Endothelial cell (in vitro differentiated cells): ENCODE measurements at regions not wholly inside any gene's neighbourhood (a gene's known extent, or its start where the extent isn't known, plus 50 kb on each side); places are given as distances from the start of the nearest gene placed in this dataset.

Source experiments
- DNase-seq: peaks from one replicate; pipeline ENCODE4 v3.0.0; 2021; ENCODE audit warnings: low spot score
- H3K27ac Mint-ChIP-seq: one replicate; pipeline ENCODE4 v1.8.0; 2021; ENCODE audit warnings: mixed read lengths, inconsistent platforms; ENCODE audit not compliant: unreplicated experiment
- H3K27me3 Mint-ChIP-seq: one replicate; pipeline ENCODE4 v1.8.0; 2021; ENCODE audit warnings: mild to moderate bottlenecking, moderate library complexity, mixed read lengths, inconsistent platforms; ENCODE audit not compliant: unreplicated experiment
- H3K36me3 Mint-ChIP-seq: one replicate; pipeline ENCODE4 v1.8.0; 2021; ENCODE audit warnings: mild to moderate bottlenecking, low read depth, mixed read lengths, inconsistent platforms; ENCODE audit not compliant: unreplicated experiment
- H3K4me1 Mint-ChIP-seq: one replicate; pipeline ENCODE4 v1.8.0; 2021; ENCODE audit warnings: mild to moderate bottlenecking, mixed read lengths, inconsistent platforms; ENCODE audit not compliant: unreplicated experiment
- H3K4me3 Mint-ChIP-seq: one replicate; pipeline ENCODE4 v1.8.0; 2021; ENCODE audit warnings: mild to moderate bottlenecking, mixed read lengths, inconsistent platforms; ENCODE audit not compliant: unreplicated experiment
- H3K9me3 Mint-ChIP-seq: one replicate; pipeline ENCODE4 v1.8.0; 2021; ENCODE audit warnings: mixed read lengths, inconsistent platforms; ENCODE audit not compliant: unreplicated experiment
- TF ChIP-seq, protein P1 (sequence below): fragments of 200-600 bp; sonication (generic); IDR thresholded peaks from one replicate; pipeline ENCODE4 v1.5.0; 2021; ENCODE audit warnings: antibody characterized with exemption; ENCODE audit not compliant: unreplicated experiment

DNA sequence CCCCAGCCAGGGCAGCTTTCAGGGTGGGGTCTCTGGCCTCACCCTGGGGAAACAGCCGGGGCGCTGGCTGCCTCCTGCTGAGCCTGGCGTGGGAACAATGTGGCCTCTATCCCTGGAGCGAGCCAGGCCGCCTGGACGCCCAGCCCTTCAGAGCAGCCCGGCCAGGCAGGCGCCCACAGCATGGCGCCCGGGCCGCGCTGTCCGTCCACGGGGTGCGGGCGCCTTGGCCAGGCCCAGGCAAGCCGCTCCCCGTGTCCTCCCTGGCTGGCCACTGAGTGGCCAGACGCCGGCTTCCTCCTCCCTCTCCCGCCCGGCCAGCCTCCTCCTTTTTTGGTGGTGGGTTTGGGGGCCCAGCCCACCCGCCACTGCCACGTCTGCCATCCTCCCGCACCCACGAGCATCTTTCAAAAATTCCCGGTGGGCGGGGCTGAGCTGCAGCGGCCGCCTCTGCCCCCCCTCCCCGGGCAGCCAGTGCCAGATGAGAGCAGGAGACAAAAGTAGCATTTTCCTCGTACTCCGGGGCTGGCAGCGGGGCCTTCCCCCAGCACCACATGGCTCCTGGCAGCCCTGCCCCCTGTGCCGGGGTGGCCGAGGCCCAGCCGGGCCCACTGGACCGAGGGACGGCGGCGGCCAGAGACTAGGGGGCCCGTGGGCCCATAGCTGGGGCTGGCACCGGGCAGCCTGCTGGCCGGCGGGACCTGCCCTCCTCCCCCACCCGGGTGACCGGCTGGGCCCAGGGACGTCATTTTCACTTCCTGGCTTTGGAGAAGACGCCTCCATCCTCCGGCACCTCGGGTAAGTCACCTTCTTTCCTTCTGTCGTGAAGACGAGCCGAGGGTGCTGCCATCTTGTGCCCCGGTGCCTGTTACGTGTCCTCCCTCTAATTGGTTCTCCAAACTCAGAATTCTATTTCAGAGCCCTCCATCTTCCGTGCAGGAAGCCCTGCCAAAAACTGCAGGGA, 70.2 kb upstream of the PPARA start:
- no peaks in the 10 kb centered on the region for H3K9me3 Mint-ChIP-seq
- H3K4me3 Mint-ChIP-seq, result no peak overlapping the region
- peaks cover 7% of the 10 kb centered on the region for H3K27me3 Mint-ChIP-seq
- TF ChIP-seq, protein P1, sequence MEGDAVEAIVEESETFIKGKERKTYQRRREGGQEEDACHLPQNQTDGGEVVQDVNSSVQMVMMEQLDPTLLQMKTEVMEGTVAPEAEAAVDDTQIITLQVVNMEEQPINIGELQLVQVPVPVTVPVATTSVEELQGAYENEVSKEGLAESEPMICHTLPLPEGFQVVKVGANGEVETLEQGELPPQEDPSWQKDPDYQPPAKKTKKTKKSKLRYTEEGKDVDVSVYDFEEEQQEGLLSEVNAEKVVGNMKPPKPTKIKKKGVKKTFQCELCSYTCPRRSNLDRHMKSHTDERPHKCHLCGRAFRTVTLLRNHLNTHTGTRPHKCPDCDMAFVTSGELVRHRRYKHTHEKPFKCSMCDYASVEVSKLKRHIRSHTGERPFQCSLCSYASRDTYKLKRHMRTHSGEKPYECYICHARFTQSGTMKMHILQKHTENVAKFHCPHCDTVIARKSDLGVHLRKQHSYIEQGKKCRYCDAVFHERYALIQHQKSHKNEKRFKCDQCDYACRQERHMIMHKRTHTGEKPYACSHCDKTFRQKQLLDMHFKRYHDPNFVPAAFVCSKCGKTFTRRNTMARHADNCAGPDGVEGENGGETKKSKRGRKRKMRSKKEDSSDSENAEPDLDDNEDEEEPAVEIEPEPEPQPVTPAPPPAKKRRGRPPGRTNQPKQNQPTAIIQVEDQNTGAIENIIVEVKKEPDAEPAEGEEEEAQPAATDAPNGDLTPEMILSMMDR, result no peak
- H3K27ac Mint-ChIP-seq, result no peak overlapping the region
- no peak for DNase-seq
- no peaks in the 10 kb centered on the region for H3K36me3 Mint-ChIP-seq
- H3K4me1 Mint-ChIP-seq, result peaks cover 4% of the 10 kb centered on the region

DNA sequence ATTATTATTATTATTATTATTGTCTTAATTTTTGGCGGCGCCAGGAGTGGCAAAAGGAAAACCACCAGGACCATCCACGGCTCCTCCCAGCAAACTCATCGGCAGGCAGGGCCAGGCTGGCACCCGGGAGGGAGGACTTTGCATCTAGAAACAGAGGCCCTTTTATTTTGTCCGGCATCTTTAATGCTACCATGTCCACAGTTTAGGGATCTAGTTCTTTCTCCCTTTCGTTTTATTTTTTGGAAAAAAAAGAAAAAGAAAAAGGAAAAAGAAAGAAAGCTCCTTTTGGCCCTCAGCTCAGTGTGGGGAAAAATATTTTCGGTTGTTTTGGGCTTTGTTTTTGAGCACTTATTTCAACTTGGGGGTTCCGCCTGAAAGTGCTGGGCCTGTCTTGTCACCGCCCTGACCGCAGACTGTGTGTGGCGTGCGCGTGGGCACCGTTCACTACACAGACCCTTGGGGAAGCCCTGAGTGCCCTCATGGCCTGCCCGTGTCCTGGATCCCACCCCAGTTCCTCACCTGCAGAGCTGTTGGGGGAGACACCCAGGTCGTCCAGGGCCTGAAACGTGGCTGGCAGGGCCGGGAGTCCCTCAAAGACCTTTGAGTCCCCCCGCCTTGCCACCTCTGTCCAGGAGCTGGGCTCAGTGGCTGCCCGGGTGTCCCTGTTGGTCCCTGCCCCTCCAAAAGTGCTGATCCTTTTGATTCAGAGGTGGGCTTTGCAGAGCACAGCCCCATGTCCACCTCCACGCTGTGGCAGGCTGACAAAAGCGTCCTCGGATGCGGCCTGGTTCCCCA, 69.1 kb upstream of the PPARA start:
- H3K4me3 Mint-ChIP-seq, result no peak overlapping the region
- H3K27me3 Mint-ChIP-seq, result peaks cover 7% of the 10 kb centered on the region
- H3K9me3 Mint-ChIP-seq, result no peaks in the 10 kb centered on the region
- no peaks in the 10 kb centered on the region for H3K4me1 Mint-ChIP-seq
- no peaks in the 10 kb centered on the region for H3K36me3 Mint-ChIP-seq
- TF ChIP-seq, protein P1, result no peak
- DNase-seq, result no peak
- H3K27ac Mint-ChIP-seq, result no peak overlapping the region

DNA sequence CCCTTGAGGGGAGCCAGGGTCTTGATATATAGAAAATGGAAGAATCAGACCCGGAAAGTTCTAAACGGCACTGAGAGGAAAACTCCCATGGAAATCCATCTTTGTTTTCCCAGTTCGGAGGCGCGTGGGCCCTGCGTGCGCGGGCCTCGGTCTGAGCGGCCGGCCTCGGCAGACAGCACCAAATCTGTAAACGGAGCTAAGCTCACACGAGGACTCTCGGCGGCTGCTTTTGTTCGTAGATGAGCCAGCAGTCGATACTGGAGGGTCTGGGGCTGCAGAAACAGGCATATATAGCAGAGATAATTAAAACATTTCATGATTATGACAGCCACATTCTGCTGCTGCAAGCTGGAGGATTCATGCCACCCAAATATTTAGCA, 68.5 kb upstream of the PPARA start:
- no peak overlapping the region for H3K27ac Mint-ChIP-seq
- DNase-seq, result no peak
- no peak overlapping the region for H3K4me3 Mint-ChIP-seq
- no peaks in the 10 kb centered on the region for H3K36me3 Mint-ChIP-seq
- H3K4me1 Mint-ChIP-seq, result no peaks in the 10 kb centered on the region
- H3K9me3 Mint-ChIP-seq, result no peaks in the 10 kb centered on the region
- H3K27me3 Mint-ChIP-seq, result peaks cover 7% of the 10 kb centered on the region
- TF ChIP-seq, protein P1, result no peak

DNA sequence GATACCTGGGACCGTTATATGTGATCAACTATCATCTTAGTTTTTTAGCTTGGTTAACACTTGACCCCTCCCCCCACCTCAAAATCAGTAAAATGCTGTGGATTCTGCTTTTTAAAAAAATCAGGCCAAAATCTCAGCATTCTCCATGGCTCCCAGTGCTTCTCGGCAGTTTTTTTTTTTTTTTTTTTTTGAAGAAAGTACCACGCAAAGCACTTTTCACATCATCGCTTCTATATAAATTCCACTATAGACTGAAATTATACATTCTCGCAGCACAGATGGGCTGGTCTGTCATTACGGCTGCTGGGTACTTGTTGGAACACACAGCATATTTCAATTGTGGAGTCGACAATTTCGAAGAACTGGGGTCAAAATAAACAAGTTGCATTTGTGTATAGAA, 67.7 kb upstream of the PPARA start:
- H3K4me3 Mint-ChIP-seq, result no peak overlapping the region
- H3K27ac Mint-ChIP-seq, result no peak overlapping the region
- H3K27me3 Mint-ChIP-seq, result peaks cover 3% of the 10 kb centered on the region
- no peaks in the 10 kb centered on the region for H3K9me3 Mint-ChIP-seq
- no peaks in the 10 kb centered on the region for H3K4me1 Mint-ChIP-seq
- no peak for DNase-seq
- H3K36me3 Mint-ChIP-seq, result no peaks in the 10 kb centered on the region
- TF ChIP-seq, protein P1, result no peak
